NCI-H1417 treated with DMSO at 0.1 percent for 48 hours (cell line): ENCODE measurements at regions not wholly inside any gene's neighbourhood (a gene's known extent, or its start where the extent isn't known, plus 50 kb on each side); places are given as distances from the start of the nearest gene placed in this dataset.

Experiments used
- DNase-seq: peaks from one replicate; lab custom pipeline; 2025; lab: John Stamatoyannopoulos, UW

DNA sequence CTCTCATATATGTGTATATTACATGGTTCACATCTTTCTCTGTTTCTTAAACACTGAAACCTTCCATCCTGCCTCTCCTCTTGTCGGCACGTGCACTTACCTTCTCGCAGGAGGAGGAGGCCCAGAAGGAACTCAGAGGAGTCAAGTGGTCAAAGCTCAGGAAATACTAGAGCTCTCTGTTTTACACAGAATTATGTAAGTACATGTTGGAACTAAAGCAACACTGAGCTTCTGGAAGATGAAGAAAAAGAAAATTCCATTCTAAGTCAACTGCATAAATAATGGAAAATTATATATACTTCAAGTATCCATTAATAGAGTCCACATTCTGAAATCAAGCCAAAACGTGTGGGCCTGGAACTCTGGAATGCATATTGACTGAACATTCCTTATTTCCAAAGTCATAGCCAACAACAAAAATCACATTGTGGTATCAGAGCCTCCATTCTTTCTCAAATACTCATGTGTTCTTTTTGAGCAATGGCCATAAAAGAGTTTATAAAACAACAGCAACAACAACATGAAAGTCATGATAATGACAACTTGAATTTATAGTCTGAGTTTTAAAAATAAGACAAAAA lies 121.5 kb upstream of the RAI14 start:
- DNase-seq, result no peak

DNA sequence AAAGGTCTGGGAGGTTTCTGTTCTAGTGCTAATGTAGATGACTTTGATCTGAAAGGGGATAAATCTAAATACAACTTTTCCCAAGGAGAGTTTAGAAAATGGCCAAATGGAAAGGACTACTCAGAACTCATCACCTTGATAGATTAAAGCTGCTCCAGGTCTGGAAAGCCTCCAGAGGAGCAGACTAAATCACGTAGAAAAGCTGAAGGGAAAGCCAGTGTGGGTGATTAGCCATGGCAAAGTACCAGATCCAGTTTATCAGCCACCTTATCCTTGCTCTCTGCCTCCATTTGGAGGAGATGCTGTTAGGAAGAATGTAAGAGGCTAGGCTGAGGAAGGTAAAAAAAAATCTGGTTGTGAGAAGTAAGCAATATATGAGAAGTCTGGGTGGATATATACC lies 120.7 kb upstream of the RAI14 start:
- no peak for DNase-seq

DNA sequence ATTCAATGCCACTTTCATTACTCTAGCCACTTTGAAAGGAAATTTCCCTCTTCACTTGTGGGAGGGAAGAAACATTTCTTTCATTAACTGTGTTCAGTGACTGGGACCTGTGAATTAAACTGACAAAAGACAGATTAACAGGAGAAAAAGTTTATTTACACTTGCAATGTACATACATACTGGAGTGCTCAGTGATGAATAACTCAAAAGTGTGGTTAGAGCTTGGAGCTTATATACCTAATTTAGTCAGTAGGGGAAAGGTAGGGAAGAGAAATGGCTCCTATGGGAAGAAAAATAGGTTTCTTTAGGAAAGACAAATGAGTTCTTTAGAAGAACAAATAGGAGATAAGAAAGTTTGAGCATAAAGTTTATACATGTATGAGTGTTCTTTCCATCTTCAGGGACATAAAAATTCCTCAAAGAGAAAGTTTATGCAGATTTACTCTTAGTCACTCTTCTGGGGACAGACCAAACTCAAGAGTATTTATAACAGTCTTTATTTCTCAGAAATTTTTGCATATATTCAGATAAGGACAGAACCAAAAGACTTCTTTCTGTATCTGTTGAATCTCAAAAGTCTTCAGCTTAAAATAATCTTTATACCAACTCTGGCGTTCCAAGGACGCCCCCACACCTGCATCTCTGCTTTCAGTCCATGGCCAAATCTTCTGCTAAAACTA lies 120.0 kb upstream of the RAI14 start:
- DNase-seq, result no peak

DNA sequence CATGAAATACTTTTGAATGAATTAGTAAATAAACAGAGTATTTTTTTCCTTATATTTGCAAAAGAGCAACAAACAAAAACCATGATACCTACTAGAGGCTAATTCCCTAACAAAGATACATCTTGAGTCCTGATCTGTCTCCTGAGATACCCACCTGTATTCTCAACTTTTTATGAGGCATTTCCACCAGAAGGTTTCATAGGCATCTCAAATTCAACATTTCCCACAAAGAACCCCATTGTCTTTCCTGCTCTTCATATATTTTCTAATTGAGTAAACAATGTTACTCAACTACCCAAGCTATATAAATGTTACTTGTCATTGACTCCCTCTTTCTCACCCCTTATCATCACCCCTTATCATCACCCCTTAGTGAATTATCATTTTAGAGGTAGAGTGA lies 119.4 kb upstream of the RAI14 start:
- no peak for DNase-seq

DNA sequence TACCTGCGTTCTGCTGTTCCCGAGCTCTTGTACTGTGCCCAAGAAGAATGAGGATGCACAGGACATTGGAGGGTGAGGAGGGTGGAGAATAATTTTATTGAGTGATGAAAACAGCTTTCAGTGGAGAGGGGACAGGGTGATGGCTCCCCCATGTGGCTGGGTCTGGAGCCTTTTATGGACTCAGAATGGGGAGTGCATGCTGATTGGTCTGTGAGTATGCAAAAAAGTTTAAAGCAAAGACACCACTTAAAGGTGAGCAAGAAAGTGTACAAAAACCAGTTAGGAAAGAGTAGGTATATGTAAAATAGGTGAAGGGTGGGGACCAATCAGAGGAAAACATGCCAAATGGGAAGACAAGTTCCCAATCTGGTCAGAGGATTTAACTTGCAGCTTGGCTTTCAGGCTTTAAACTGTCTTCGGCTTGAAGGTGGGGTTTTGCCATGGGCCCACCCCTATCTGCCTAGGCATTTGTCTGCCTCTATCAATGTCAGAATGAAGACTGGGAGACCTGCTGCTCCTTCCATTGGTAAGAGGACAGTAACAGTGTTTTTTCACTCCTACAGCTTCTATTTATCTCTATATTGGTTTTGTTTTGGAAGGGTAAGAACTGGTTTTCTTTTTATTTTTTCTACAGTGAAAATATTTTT lies 118.0 kb upstream of the RAI14 start:
- DNase-seq, result no peak

DNA sequence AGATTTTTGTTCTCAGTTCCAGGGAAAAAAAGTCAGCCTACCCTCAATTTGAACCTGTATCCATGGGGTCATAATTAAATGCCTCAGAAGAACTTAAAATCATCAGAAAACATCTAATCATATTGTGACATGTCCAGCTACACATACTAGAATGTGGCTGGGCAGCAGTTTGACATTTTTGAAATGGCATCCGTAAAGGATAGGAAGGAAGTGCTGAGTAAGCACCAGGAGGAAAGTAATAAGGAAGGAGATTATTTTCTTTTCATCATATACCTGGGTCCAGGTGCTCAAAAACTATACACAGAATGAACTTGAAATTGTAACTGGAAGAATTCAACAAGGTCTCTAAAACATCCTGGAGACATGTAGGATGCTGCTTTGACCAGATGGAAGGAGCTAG lies 116.9 kb upstream of the RAI14 start:
- DNase-seq, result no peak

DNA sequence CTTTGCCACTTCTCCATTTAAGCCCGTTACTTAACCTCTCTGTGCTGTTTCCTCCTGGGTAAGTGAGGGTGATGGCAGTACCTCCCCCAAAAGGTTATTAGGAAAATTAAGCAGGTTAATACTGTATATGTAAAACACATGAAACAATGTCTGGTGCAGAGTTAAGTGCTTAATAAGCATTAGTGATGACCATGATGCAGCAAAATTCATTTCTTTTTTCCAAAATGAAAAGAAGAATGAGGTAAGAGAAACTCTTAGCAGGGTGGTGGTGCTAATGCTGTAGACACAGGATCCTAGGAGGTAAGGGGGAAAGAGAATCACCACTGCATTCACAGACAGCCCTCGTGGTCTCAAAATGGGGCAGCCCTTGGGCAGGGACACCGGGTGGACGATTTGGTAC lies 115.1 kb upstream of the RAI14 start:
- DNase-seq, result no peak

DNA sequence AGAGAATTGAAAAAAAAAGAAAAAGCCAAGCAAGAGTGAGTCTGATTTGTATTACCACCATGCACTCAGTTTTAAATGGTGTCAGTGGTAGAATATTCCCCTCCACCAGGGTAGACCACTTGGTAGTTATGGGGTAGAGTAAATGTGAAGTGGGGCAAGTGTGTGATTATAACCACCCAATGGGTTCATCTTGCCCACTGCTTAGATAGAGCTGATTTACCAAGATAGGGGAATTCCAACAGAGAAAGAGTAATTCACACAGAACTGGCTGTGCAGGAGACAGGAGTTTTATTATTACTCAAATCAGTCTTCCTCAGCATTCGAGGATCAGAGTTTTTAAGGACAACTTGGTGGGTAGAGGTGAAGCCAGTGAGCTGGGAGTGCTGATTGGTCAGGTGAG lies 113.3 kb upstream of the RAI14 start:
- no peak for DNase-seq

DNA sequence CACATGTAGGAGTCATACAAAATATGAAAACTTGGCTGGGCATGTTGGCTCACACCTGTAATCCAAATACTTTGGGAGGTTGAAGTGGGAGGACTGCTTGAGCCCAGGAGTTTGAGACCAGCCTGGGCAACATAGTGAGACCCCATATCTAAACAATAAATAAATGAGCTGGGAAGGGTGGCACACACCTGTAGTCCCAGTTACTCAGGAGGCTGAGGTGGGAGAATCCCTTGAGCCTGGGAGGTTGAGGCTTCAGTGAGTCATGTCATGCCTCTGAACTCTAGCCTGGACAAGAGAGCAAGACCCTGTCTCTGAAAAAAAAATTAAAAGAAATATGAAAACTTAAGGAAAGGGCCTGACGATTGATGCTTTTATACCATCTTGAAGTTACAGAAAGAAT lies 112.4 kb upstream of the RAI14 start:
- DNase-seq, result no peak

DNA sequence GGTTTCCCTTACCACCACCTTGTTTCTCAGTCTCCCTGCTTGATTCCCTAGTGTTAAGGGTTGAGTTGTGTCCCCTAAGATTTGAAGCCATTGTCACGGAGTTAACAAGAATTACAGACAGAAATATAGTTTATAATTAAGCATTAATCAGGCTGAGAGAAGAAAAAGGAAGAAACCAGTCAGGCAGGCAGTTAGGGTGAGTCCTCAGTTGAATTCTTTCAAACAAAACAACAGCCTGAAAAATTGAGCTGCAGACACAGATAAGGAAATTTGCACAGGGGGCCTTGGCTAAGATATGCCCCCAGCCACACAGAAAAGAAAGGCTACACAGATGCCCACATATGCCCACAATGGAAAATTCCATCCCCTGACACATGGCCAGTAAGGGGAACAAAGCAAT lies 111.7 kb upstream of the RAI14 start:
- DNase-seq, result no peak

DNA sequence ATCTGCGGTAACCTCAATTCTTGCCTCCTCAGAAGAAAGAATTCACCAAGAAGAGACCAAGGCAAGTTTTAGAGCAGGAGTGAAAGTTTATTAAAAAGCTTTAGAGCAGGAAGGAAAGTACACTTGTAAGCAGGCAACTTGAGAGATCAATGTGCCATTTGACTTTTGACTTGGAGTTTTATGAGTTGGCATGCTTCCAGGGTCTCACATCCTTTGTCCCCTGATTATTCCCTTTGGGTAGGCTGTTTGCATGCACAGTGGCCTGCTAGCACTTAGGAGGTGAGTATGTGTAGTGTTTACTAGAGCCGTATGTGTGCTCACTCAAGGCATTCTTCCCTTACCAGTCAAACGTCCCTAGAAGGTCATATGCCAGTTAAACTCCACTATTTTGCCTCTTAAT lies 111.0 kb upstream of the RAI14 start:
- no peak for DNase-seq

DNA sequence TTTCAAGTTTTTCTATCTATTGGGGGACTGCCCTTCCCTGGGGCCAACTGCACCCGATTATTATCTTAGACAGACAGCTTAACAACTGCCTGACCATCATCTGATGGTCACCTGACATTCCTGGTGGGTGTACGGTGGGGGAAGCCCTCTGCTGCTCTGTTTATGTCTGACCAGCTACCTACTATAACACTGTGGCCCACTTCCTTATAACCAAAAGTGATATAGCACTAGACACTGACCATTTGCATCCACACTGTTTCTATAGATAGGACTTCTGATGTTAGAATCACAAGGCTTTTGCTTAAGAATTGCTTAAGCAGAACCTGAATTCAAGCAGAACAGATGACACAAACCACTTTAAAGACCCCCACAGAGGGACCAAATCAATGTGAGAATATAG lies 110.5 kb upstream of the RAI14 start:
- DNase-seq, result no peak

DNA sequence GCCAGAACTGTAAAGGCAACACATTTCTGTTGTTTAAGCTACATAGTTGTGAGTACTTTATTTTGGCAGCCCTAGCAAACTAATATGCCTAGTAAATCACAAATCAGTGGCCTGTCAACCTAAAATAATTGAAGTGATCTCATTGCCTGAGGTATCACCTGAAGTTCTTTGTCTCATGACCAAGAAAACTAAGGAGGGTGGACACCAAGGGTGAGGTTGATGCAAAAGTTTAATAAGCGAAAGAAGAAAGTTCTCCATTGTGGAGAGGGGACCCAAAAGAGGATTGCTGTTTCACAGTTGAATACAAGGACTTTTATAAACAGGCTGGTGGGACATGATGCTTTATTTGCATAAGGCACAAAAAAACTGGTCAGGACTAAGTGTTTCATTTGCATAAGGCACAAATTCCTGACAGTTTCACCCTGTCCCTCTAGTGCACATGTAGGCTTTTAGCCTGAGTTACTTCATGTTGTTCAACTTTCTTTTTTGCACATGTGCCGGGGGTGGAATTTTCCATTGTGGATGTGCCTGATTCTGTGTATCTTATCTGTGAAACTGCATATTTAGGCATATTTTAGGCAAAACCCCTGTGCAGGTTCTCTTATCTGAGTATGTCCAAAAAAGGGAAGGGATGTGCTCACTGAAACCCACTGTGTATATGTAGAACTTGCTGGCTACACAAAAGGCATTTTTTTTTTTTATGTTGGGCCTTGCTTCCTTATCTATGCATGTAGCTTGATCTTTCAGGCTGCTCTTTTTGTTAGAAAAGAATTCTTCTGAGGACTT lies 108.6 kb upstream of the RAI14 start:
- no peak for DNase-seq

DNA sequence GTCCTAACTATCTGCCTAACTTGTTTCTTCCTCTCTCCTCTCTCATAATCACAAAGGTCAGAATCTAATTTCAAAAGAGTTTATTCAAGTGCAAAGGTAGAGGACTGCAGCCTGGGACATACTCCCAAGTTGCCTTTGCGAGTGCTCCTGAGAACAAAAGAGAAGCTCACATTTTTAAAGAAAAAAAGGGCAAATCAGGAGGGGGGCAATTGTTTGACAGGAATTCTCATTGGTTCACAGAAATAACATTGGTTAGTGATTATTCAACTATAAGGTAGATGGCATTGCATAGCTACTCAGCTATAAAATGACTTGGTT lies 108.1 kb upstream of the RAI14 start:
- no peak for DNase-seq

DNA sequence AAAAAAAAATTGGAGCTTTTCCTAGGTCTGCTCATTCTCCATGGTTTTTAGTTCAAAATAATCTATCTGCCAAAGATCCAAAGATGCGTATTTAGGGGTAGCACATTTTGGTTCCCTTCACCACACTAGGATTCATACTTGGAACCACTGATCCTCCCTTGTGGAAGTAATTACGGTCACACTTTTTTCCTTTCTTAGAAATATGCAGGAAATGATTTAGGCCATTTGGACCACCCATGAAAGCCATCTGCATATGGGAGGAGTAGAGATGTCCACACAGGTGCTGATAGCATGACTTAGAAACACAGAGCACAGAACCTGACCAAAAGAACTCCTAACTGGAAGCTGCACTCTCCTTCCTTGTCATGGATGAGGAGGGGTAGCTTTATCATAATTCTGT lies 105.9 kb upstream of the RAI14 start:
- no peak for DNase-seq

DNA sequence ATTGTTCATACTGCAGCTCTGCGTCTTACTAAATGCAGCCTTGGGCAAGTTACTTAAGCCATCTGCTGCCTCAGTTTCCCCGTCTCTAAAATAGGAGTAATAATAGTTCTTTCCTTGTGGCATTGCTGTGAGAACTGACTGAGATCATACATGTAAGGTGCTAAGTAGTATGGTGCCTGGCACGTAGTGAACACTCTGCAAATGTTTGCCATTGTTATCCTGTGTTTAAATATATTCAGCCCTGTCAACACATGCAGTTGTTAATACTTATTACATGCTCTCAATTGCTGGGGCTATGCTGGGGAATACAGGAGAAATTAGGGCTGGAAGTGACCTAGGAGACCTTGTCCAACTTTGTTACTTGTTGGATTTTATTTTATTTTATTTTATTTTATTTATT lies 105.2 kb upstream of the RAI14 start:
- no peak for DNase-seq

DNA sequence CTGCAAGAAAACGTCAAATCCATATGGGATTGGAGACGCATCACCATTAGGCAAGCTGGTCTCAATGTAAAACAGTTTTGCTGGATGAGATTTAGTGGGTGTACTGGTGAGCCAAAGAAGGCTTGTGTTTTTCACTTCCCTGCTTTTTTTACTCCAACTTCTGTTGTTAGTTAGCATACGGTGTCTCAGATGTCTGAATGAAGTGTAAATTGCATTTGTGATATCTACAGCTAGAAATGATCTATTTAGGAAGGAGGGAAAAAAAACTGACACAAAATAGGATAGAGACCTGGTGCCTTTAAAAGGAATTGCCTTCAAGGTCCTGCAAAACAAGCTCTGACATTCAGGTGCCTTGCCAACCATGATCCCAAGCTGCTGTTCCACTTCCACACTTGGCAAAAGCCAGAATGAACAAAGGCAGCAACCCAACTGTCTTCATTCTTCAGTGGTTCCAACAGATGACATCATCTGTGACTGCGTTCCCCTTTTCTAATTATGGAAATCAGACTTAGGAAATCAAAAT lies 104.2 kb upstream of the RAI14 start:
- no peak for DNase-seq

DNA sequence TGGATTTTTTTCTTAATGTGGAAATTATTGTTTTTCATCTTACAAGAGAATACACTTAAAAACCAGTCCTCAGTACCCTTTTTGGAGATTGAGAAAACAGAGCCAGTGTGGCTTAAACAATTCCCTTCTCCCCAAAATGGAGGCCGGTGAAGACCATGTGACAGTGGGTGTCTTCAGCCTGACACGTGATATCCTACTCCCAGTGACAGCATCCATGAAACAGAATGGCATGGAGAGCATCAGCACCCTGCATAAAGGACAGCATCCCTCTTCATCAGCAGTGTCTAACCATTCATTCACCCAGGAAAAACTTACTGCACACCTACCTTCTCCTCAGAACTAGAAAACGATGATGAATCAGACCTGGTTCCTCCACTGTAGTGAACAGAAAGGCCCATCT lies 103.4 kb upstream of the RAI14 start:
- DNase-seq, result no peak

DNA sequence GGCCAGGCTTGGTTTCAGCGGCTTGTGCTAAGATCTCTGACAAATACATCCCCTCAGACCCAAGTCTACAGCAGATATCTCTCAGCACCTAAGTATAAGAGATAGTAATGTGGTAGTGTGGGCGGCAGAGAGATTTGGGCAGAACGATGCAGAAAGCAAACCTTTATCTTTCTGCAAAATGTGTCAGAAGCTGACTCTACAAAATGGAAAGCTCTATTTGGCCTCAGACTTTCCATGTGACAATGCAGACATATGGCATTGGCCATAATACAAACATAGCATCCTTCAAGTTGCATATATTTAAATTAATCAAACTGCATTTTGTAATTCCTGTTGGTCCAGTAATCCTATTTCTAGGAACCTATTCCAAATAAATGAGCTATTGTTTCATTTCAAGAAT lies 102.5 kb upstream of the RAI14 start:
- DNase-seq, result no peak

DNA sequence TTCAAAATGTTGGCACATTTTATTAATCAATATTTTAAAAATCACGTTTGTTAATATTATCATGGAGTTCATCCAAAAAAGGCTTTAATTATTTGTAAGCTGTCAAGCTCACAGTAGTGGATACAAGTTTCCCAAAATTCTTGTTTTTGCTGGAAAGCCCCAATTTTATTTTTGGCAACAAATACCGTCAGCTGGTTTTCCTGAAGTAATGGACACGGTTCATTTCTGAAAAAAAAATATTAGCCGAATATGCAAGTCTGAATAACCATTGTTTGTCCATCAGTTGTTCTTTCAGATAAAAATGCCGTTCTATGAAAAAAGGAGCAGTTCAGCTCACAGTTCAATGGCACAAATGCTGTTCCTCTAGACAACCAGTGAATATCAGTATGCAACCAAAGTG lies 101.5 kb upstream of the RAI14 start:
- DNase-seq, result no peak

DNA sequence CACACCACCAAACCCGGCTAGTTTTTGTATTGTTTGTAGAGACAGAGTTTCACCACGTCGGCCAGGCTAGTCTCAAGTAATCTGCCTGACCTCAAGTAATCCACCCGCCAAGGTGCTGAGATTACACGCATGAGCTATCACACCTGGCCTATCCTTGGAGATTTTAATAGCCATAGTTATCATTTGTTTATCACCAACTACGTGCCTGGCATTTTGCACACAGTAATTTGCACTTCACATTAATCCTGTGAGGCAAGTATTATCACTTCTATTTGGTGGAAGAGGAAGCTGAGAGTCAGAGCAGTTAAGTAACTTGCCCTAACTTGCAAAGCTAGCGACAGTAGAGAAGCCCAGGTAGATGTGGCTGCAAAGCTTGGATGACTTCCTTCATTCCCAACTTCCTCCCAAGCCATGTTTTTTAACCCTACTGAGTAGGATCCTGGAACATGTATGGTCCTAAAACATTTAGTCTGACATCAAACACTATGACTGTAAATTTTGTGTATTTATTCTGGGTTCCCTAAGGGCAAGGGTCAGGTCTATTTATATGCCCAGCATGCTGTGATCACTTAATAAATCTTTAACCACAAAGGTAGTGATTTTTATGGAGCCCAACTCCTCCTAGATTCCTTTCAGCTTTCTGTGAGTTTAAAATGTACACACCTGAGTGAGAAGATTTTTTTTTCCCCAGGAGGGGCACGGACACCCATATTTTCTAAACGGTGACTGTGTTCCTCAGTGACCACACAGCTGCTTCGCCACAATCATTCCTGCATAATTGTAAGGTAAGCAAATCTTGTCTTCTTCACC lies 100.2 kb upstream of the RAI14 start:
- peak; percentile 32 for DNase-seq

DNA sequence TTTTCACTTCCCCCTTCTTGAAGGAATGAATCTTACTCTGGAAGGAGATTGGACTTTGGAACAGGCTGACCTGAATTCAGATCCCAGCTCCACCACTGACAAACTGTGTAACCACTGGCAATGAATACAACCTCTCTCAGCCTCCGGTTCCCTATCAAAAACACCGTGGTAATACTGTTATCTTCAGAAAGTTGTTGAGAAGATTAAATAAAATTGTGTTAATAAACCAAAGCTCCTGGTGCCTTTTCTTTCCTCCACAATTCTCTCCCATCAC lies 99.7 kb upstream of the RAI14 start:
- no peak for DNase-seq
